MM.1S (cell line): ENCODE measurements at regions not wholly inside any gene's neighbourhood (a gene's known extent, or its start where the extent isn't known, plus 50 kb on each side); places are given as distances from the start of the nearest gene placed in this dataset.

Source experiments
- DNase-seq: peaks from one replicate; pipeline ENCODE4 v3.0.0-alpha.2; 2015
- H2AFZ ChIP-seq: fragments of 300-600 bp; sonication (generic); 2 replicates; pipeline ENCODE4 v1.6.0; 2016; ENCODE audit warnings: antibody characterized with exemption, low read length
- H3F3A ChIP-seq: fragments of 300-600 bp; sonication (generic); 2 replicates; pipeline ENCODE4 v1.6.1; 2016; ENCODE audit warnings: mild to moderate bottlenecking, antibody characterized with exemption, low read length, moderate library complexity, mixed read lengths; ENCODE audit not compliant: insufficient read depth
- H3K27ac ChIP-seq: fragments of 300-600 bp; sonication (generic); 2 replicates; pipeline ENCODE4 v1.5.1; 2016; ENCODE audit warnings: mild to moderate bottlenecking, low read length
- H3K27me3 ChIP-seq: fragments of 300-600 bp; sonication (generic); replicated peaks from 2 replicates; pipeline ENCODE4 v1.6.0; 2016; ENCODE audit warnings: low read length; ENCODE audit not compliant: insufficient read depth
- H3K36me3 ChIP-seq: fragments of 300-600 bp; sonication (generic); replicated peaks from 2 replicates; pipeline ENCODE4 v1.6.1; 2016; ENCODE audit warnings: mild to moderate bottlenecking, low read length, mixed read lengths; ENCODE audit not compliant: insufficient read depth
- H3K4me1 ChIP-seq: fragments of 300-600 bp; sonication (generic); 2 replicates; pipeline ENCODE4 v1.6.1; 2016; ENCODE audit warnings: low read length, mixed read lengths
- H3K4me2 ChIP-seq: fragments of 300-600 bp; sonication (generic); 2 replicates; pipeline ENCODE4 v1.6.0; 2016; ENCODE audit warnings: low read depth, low read length
- H3K4me3 ChIP-seq: fragments of 300-600 bp; sonication (generic); 2 replicates; pipeline ENCODE4 v1.5.1; 2016; ENCODE audit warnings: low read length, mixed read lengths
- H3K79me2 ChIP-seq: fragments of 300-600 bp; sonication (generic); 2 replicates; pipeline ENCODE4 v1.6.1; 2016; ENCODE audit warnings: mixed run types, low read length, mixed read lengths
- H3K9ac ChIP-seq: fragments of 300-600 bp; sonication (generic); 2 replicates; pipeline ENCODE4 v1.6.1; 2016; ENCODE audit warnings: low read length, mixed read lengths
- H3K9me2 ChIP-seq: fragments of 300-600 bp; sonication (generic); replicated peaks from 2 replicates; pipeline ENCODE4 v1.6.1; 2016; ENCODE audit warnings: mild to moderate bottlenecking, low read length, mixed read lengths; ENCODE audit not compliant: insufficient read depth
- H3K9me3 ChIP-seq: fragments of 300-600 bp; sonication (generic); replicated peaks from 2 replicates; pipeline ENCODE4 v1.6.1; 2016; ENCODE audit warnings: mild to moderate bottlenecking, low read length, mixed read lengths; ENCODE audit not compliant: insufficient read depth
- H4K20me1 ChIP-seq: fragments of 300-600 bp; sonication (generic); 2 replicates; pipeline ENCODE4 v1.6.1; 2016; ENCODE audit warnings: mild to moderate bottlenecking, low read length, moderate library complexity, mixed read lengths; ENCODE audit not compliant: insufficient read depth
- CTCF ChIP-seq: fragments of 300-600 bp; sonication (generic); IDR thresholded peaks from 2 replicates; pipeline ENCODE4 v1.5.1; 2016; ENCODE audit warnings: antibody characterized with exemption, low read length, mixed read lengths
- EZH2 ChIP-seq: fragments of 300-600 bp; sonication (generic); optimal IDR thresholded peaks from 2 replicates; pipeline ENCODE3; 2017; ENCODE audit warnings: low read depth, mild to moderate bottlenecking, antibody characterized with exemption, low read length, mixed read lengths
- EZH2phosphoT487 ChIP-seq: fragments of 300-600 bp; sonication (generic); IDR thresholded peaks from 2 replicates; pipeline ENCODE4 v1.6.1; 2018; ENCODE audit warnings: antibody characterized with exemption, low read length

GRCh38 chr22:34502821-34503220 lies 563.1 kb upstream of the ISX start:
- no peak for DNase-seq

GRCh38 chr22:34508797-34509196 lies 557.2 kb upstream of the ISX start:
- DNase-seq: no peak
- no peaks in the 10 kb centered on the region for H3K4me1 ChIP-seq
- no peaks in the 10 kb centered on the region for H3K36me3 ChIP-seq
- no peak overlapping the region for H3K9ac ChIP-seq
- H3K27me3 ChIP-seq: no peaks in the 10 kb centered on the region
- TF ChIP-seq EZH2phosphoT487 (no peak), CTCF (no peak), EZH2 (no peak)
- no peak overlapping the region for H3K4me3 ChIP-seq
- H3K9me2 ChIP-seq: no peaks in the 10 kb centered on the region
- H3K4me2 ChIP-seq: no peak overlapping the region
- H4K20me1 ChIP-seq: no peaks in the 10 kb centered on the region
- no peak overlapping the region for H3K27ac ChIP-seq
- no peak overlapping the region for H2AFZ ChIP-seq
- no peaks in the 10 kb centered on the region for H3K79me2 ChIP-seq
- H3F3A ChIP-seq: no peaks in the 10 kb centered on the region
- no peaks in the 10 kb centered on the region for H3K9me3 ChIP-seq

More at GRCh38 chr22:34502821-34503220, 563.1 kb upstream of the ISX start:
- no peak overlapping the region for H3K27ac ChIP-seq
- TF ChIP-seq EZH2 (no peak), EZH2phosphoT487 (no peak), CTCF (no peak)
- no peaks in the 10 kb centered on the region for H3K36me3 ChIP-seq
- H3K9me3 ChIP-seq: no peaks in the 10 kb centered on the region
- H3K4me1 ChIP-seq: no peaks in the 10 kb centered on the region
- H3K27me3 ChIP-seq: no peaks in the 10 kb centered on the region
- no peaks in the 10 kb centered on the region for H3F3A ChIP-seq
- H3K9me2 ChIP-seq: no peaks in the 10 kb centered on the region
- H3K79me2 ChIP-seq: no peaks in the 10 kb centered on the region
- H3K4me2 ChIP-seq: no peak overlapping the region
- H4K20me1 ChIP-seq: no peaks in the 10 kb centered on the region
- H2AFZ ChIP-seq: no peak overlapping the region
- no peak overlapping the region for H3K9ac ChIP-seq
- no peak overlapping the region for H3K4me3 ChIP-seq

GRCh38 chr22:34526681-34527080 lies 539.3 kb upstream of the ISX start:
- H2AFZ ChIP-seq: no peak overlapping the region
- no peaks in the 10 kb centered on the region for H3K79me2 ChIP-seq
- no peaks in the 10 kb centered on the region for H3K36me3 ChIP-seq
- no peaks in the 10 kb centered on the region for H4K20me1 ChIP-seq
- no peaks in the 10 kb centered on the region for H3K4me1 ChIP-seq
- H3K9me3 ChIP-seq: no peaks in the 10 kb centered on the region
- no peaks in the 10 kb centered on the region for H3K27me3 ChIP-seq
- no peak overlapping the region for H3K9ac ChIP-seq
- H3K27ac ChIP-seq: no peak overlapping the region
- no peak overlapping the region for H3K4me2 ChIP-seq
- H3K4me3 ChIP-seq: no peak overlapping the region
- no peak for DNase-seq
- no peaks in the 10 kb centered on the region for H3F3A ChIP-seq
- TF ChIP-seq CTCF (no peak), EZH2 (no peak), EZH2phosphoT487 (no peak)
- H3K9me2 ChIP-seq: no peaks in the 10 kb centered on the region

GRCh38 chr22:34534101-34534500 lies 531.9 kb upstream of the ISX start:
- Histone ChIP-seq H3K4me1 (no peaks in the 10 kb centered on the region), H3K4me2 (no peak overlapping the region), H3K9me2 (no peaks in the 10 kb centered on the region), H4K20me1 (no peaks in the 10 kb centered on the region), H3K36me3 (no peaks in the 10 kb centered on the region), H3F3A (no peaks in the 10 kb centered on the region), H3K4me3 (no peak overlapping the region), H2AFZ (no peak overlapping the region), H3K27ac (no peak overlapping the region), H3K9me3 (no peaks in the 10 kb centered on the region), H3K9ac (no peak overlapping the region), H3K27me3 (no peaks in the 10 kb centered on the region), H3K79me2 (no peaks in the 10 kb centered on the region)
- TF ChIP-seq EZH2phosphoT487 (no peak), EZH2 (no peak), CTCF (no peak)
- no peak for DNase-seq
